ENCODE measurements at regions not wholly inside any gene's neighbourhood (a gene's known extent, or its start where the extent isn't known, plus 50 kb on each side); places are given as distances from the start of the nearest gene placed in this dataset.

DNA sequence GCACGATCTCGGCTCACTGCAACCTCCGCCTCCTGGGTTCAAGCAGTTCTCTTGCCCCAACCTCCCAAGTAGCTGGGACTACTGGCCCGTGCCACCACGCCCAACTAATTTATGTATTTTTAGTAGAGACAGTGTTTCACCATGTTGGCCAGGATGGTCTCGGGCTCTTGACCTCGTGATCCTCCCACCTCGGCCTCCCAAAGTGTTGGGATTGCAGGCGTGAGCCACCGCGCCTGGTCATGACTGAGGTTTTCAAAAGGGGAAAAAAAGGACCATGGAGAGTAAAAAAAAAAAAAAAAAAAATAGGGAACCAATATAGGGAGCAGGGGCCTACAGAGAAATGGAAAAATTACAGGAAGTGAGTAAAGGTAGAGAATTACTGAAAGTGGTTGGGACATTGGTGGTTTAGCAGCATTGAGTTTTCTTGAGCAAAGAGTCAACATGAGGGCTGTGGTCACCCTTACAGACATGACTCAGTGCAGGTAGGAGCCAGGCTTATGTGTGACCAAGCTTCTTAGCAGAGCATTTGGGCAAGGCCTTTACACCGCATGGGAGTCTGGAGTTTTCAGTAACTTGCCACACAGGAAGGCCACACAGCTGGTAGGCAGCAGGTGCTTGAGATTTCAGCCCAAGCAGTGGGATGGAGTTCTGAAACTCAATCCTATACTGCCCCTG, 447.3 kb downstream of the HS3ST3B1 start:
- TF ChIP-seq, protein P1, sequence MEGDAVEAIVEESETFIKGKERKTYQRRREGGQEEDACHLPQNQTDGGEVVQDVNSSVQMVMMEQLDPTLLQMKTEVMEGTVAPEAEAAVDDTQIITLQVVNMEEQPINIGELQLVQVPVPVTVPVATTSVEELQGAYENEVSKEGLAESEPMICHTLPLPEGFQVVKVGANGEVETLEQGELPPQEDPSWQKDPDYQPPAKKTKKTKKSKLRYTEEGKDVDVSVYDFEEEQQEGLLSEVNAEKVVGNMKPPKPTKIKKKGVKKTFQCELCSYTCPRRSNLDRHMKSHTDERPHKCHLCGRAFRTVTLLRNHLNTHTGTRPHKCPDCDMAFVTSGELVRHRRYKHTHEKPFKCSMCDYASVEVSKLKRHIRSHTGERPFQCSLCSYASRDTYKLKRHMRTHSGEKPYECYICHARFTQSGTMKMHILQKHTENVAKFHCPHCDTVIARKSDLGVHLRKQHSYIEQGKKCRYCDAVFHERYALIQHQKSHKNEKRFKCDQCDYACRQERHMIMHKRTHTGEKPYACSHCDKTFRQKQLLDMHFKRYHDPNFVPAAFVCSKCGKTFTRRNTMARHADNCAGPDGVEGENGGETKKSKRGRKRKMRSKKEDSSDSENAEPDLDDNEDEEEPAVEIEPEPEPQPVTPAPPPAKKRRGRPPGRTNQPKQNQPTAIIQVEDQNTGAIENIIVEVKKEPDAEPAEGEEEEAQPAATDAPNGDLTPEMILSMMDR (IDR thresholded peaks at IDR 0.05) = no peak
- Mint-ChIP-seq H3K36me3 (ENCODE audit: unreplicated experiment) (no peaks in the 10 kb centered on the region), H3K27ac (ENCODE audit: unreplicated experiment) (no peak overlapping the region), H3K9me3 (ENCODE audit: unreplicated experiment) (no peaks in the 10 kb centered on the region), H3K4me3 (ENCODE audit: unreplicated experiment) (no peak overlapping the region), H3K4me1 (ENCODE audit: unreplicated experiment) (peaks cover 19% of the 10 kb centered on the region), H3K27me3 (ENCODE audit: unreplicated experiment) (no peaks in the 10 kb centered on the region)
- DNase-seq (ENCODE audit: extremely low spot score, unreplicated experiment) = no peak

DNA sequence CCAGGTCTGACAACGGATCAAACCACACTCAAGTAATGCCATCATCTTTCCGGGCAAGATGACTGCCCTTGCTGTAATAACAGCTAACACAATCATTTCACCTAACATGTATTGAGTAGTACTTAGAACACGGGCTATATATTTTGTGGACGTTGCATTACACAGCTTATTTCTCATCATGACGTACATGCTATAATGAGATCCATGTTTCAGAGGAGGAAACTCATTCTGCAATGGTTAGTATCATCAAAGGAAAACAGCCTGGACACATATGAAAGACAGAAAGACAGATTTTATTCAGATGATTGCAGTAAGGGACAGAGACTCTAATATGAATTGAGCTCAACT, 446.7 kb downstream of the HS3ST3B1 start:
- no peaks in the 10 kb centered on the region for H3K9me3 Mint-ChIP-seq (ENCODE audit: unreplicated experiment)
- peaks cover 22% of the 10 kb centered on the region for H3K4me1 Mint-ChIP-seq (ENCODE audit: unreplicated experiment)
- H3K36me3 Mint-ChIP-seq (ENCODE audit: unreplicated experiment) = no peaks in the 10 kb centered on the region
- no peaks in the 10 kb centered on the region for H3K27me3 Mint-ChIP-seq (ENCODE audit: unreplicated experiment)
- no peak overlapping the region for H3K4me3 Mint-ChIP-seq (ENCODE audit: unreplicated experiment)
- no peak overlapping the region for H3K27ac Mint-ChIP-seq (ENCODE audit: unreplicated experiment)
- no peak for DNase-seq (ENCODE audit: extremely low spot score, unreplicated experiment)
- TF ChIP-seq, protein P1 (IDR thresholded peaks at IDR 0.05) = no peak

DNA sequence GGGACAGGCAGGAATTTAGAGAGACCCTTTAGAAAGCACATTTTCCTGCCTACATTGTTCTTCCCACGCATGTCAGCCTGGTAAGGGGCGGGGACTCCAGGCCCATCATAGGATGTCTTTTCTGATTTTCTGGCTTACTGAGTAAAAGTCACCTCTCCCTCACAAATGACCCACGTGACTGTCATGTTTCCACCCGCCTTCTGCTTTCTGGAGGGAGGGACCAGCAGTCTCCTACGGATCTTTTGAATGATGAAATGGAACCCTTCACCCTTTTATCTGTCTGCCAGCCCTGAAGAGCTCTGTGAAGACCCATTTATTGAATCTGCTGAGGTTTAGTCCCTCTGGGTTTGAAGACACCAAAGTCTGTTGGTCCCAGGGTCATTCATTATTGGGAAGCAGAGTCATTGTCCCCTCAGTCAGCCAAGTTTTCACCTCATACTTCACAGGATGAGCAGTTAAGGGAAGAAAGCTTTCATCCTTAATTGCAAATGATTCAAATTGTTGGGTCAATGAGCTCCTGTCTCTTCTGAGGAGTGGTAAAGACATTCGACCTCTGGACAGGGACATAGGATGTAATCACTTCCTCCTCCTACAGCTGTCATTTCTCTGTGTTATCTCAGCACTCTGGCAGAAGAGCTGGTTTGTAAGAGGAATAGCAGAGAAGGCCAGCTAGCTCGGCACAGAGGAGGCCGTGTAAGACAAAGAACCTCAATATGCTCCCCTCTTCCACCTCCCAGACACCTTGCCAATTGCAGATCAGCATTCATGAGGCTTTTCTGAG, 446.1 kb downstream of the HS3ST3B1 start:
- Mint-ChIP-seq H3K9me3 (ENCODE audit: unreplicated experiment) (no peaks in the 10 kb centered on the region), H3K4me3 (ENCODE audit: unreplicated experiment) (no peak overlapping the region), H3K4me1 (ENCODE audit: unreplicated experiment) (peaks cover 22% of the 10 kb centered on the region), H3K36me3 (ENCODE audit: unreplicated experiment) (no peaks in the 10 kb centered on the region), H3K27me3 (ENCODE audit: unreplicated experiment) (no peaks in the 10 kb centered on the region), H3K27ac (ENCODE audit: unreplicated experiment) (no peak overlapping the region)
- TF ChIP-seq, protein P1 (IDR thresholded peaks at IDR 0.05) = no peak
- DNase-seq (ENCODE audit: extremely low spot score, unreplicated experiment) = no peak

DNA sequence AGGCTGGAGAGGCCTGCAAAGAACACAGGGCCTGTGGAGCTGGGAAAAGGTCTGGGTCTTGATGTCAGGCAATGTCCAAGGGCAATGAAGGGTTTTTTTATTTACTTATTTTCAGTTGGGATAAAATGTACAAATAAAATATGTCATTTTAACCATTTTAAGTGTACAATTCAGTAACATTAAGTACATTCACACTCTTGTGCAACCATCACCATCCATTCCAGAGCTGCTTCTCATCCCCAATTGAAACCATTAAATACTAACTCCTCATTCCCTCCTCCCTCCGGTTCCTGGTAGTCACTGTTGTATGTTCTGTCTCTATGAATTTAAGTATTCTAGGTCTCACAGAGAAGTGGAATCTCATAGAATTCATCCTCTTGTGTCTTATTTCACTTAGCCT, 444.7 kb downstream of the HS3ST3B1 start:
- Mint-ChIP-seq H3K27ac (ENCODE audit: unreplicated experiment) (peak overlapping the region; percentile 62), H3K9me3 (ENCODE audit: unreplicated experiment) (no peaks in the 10 kb centered on the region), H3K4me1 (ENCODE audit: unreplicated experiment) (peaks cover 32% of the 10 kb centered on the region)

More for the DNA sequence above, 444.7 kb downstream of the HS3ST3B1 start:
- DNase-seq (ENCODE audit: extremely low spot score, unreplicated experiment) = no peak
- H3K36me3 Mint-ChIP-seq (ENCODE audit: unreplicated experiment) = no peaks in the 10 kb centered on the region
- H3K4me3 Mint-ChIP-seq (ENCODE audit: unreplicated experiment) = no peak overlapping the region
- no peaks in the 10 kb centered on the region for H3K27me3 Mint-ChIP-seq (ENCODE audit: unreplicated experiment)
- TF ChIP-seq, protein P1 (IDR thresholded peaks at IDR 0.05) = no peak

Measured in osteocyte (in vitro differentiated cells).